Esophagus squamous epithelium (tissue), 4 donors: ENCODE measurements at regions not wholly inside any gene's neighbourhood (a gene's known extent, or its start where the extent isn't known, plus 50 kb on each side); places are given as distances from the start of the nearest gene placed in this dataset.

ENCODE experiments used
- CTCF ChIP-seq, 6 experiments: fragments of 450-650 bp in 4 of 6; fragments of 200-600 bp in 2 of 6; sonication (generic) in 2 of 6; IDR thresholded peaks; one replicate each; pipeline ENCODE4 v1.5.1; 2016 to 2019; ENCODE audit warnings: antibody characterized with exemption in 6 of 6, mild to moderate bottlenecking in 4 of 6, moderate library complexity in 4 of 6
- POLR2A ChIP-seq, 4 donors: fragments of 450-650 bp; IDR thresholded peaks; one replicate each; pipeline ENCODE4 v1.6.1; 2017; ENCODE audit warnings: antibody characterized with exemption in 4 of 4, mild to moderate bottlenecking in 4 of 4, moderate library complexity in 3 of 4

GRCh38 chr14:83714151-83714550 is 1815.8 kb upstream of the FLRT2 start:
- no peak for TF ChIP-seq CTCF (IDR thresholded peaks at IDR 0.05)
- TF ChIP-seq POLR2A (IDR thresholded peaks at IDR 0.05): no peak
